Activated T-helper 1 cell treated with anti-CD3 and anti-CD28 coated beads, Interleukin-12 subunit alpha, Interleukin-12 subunit beta, Interleukin-2, Interleukin-4 antibody, amounts not matched to agents 30 ng/mL and 10 ng/mL and 1 ng/mL, durations not matched to agents 14 hours and 24 hours and 36 hours (primary cell): ENCODE measurements at regions not wholly inside any gene's neighbourhood (a gene's known extent, or its start where the extent isn't known, plus 50 kb on each side); places are given as distances from the start of the nearest gene placed in this dataset.
"Not testable (repeated sequence)": the region's sequence is repeated elsewhere in the genome, so short reads cannot be mapped to it uniquely, and the experiment has no call there.

Source experiments
- DNase-seq: peaks from one replicate; pipeline ENCODE4 v3.0.0; 2021; ENCODE audit warnings: low spot score
- H3K27ac Mint-ChIP-seq: one replicate; pipeline ENCODE4 v1.8.0; 2021; ENCODE audit warnings: mild to moderate bottlenecking, mixed read lengths
- H3K27me3 Mint-ChIP-seq: one replicate; pipeline ENCODE4 v1.8.0; 2022; ENCODE audit warnings: mild to moderate bottlenecking, moderate library complexity, mixed read lengths; ENCODE audit not compliant: insufficient read depth
- H3K36me3 Mint-ChIP-seq: one replicate; pipeline ENCODE4 v1.8.0; 2021; ENCODE audit warnings: low read depth, mixed read lengths
- H3K4me1 Mint-ChIP-seq: one replicate; pipeline ENCODE4 v1.8.0; 2021; ENCODE audit warnings: low read depth, mixed read lengths
- H3K4me3 Mint-ChIP-seq: one replicate; pipeline ENCODE4 v1.8.0; 2021; ENCODE audit warnings: mild to moderate bottlenecking, moderate library complexity, mixed read lengths
- H3K9me3 Mint-ChIP-seq: one replicate; pipeline ENCODE4 v1.8.0; 2021; ENCODE audit warnings: mixed read lengths
- intact Hi-C: fragments of 100-400 bp; cut with micrococcal nuclease; formaldehyde crosslinking; loops from one replicate; pipeline ENCODE4 v1.15.1; 2024

DNA sequence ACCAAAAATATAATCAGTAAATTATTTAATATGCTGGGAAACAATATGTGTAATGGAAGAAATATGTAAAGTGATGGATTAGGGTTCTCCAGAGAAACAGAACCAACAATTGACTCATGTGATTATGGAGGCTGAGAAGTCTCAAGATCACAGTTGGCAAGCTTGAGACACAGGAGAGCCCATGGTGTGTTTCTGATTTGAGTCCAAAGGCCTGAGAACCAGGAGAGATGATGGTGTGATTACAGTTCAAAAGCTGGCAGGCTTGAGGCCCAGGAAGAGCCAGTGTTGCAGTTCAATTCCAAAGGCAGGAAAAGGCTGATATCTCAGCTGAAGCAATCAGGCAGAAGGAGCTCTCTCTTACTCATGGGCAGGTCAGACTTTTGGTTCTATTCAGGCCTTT, 138.8 kb upstream of the NBPF11 start:
- intact Hi-C loops: no loop called here
- no peaks in the 10 kb centered on the region for H3K9me3 Mint-ChIP-seq

GRCh38 chr1:148289647-148290046, 137.6 kb upstream of the NBPF11 start:
- DNase-seq: no peak
- Mint-ChIP-seq H3K4me3 (no peak overlapping the region), H3K27me3 (peaks cover 15% of the 10 kb centered on the region), H3K4me1 (peaks cover 4% of the 10 kb centered on the region), H3K36me3 (no peaks in the 10 kb centered on the region), H3K27ac (no peak overlapping the region), H3K9me3 (no peaks in the 10 kb centered on the region)
- intact Hi-C loops: no loop called here

More for the DNA sequence above, 138.8 kb upstream of the NBPF11 start:
- Mint-ChIP-seq H3K27me3 (peaks cover 15% of the 10 kb centered on the region), H3K4me3 (no peak overlapping the region), H3K36me3 (no peaks in the 10 kb centered on the region), H3K4me1 (peaks cover 4% of the 10 kb centered on the region), H3K27ac (no peak overlapping the region)
- DNase-seq: no peak

DNA sequence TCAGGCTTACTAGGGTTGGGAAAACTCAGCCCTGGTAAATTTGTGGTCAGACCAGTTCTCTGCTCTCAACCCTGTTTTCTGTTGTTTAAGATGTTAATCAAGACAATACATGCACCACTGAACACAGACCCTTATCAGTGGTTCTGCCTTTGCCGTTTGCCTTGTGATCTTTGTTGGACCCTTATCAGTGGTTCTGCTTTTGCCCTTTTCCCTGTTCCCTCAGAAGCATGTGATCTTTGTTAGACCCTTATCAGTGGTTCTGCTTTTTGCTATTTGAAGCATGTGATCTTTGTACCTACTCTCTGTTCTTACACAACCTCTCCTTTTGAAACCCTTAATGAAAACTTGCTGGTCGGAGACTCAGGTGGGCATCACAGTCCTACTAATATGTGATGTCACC, 133.9 kb upstream of the NBPF11 start:
- H3K36me3 Mint-ChIP-seq, H3K27ac Mint-ChIP-seq, H3K4me3 Mint-ChIP-seq, intact Hi-C loops, H3K4me1 Mint-ChIP-seq, H3K9me3 Mint-ChIP-seq, DNase-seq: not testable (repeated sequence)
- H3K27me3 Mint-ChIP-seq: peaks cover 15% of the 10 kb centered on the region

DNA sequence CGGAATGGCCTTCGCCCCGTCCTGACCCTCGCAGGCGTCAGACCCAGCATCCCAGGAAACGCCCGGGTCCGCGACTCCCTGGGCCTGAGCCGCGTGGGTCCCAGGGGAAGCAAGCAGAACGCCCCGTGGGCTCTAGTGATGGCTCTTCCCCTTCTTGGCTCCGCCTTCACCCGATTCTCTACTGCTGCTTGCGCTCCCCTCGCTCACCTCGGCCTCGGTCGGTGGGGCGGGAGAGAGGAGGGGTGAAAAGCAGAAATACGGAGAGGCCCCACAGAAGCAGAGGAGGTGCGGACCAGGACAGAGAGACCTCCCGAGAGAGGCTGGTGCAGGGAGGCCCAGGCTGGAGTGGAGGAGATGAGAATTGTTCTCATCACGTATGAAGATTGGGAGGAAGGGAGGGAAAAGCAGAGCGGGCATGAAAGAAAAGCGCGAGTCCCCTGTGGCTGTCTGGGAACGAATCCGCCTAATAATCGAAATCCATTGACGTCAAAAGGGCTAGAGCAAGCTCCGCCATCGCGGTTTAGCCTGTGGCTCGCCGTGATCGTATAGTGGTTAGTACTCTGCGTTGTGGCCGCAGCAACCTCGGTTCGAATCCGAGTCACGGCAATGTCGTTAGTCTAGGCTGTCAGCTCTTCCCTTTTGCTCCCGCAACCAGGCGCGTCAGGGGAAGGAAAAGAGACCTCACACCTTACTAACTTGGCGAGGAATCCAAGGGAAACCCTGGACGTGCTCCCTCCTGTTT, 128.9 kb upstream of the NBPF11 start:
- DNase-seq, H3K9me3 Mint-ChIP-seq, H3K36me3 Mint-ChIP-seq: not testable (repeated sequence)
- H3K27ac Mint-ChIP-seq: peak overlapping the region; percentile 87
- peak overlapping the region; percentile 85 for H3K4me3 Mint-ChIP-seq
- peaks cover 18% of the 10 kb centered on the region for H3K27me3 Mint-ChIP-seq
- intact Hi-C loops: loop anchor here (2.0 kb wide), 1 partner anchor 54 kb away; no protein-coding TSS in a partner anchor
- peaks cover 19% of the 10 kb centered on the region for H3K4me1 Mint-ChIP-seq

DNA sequence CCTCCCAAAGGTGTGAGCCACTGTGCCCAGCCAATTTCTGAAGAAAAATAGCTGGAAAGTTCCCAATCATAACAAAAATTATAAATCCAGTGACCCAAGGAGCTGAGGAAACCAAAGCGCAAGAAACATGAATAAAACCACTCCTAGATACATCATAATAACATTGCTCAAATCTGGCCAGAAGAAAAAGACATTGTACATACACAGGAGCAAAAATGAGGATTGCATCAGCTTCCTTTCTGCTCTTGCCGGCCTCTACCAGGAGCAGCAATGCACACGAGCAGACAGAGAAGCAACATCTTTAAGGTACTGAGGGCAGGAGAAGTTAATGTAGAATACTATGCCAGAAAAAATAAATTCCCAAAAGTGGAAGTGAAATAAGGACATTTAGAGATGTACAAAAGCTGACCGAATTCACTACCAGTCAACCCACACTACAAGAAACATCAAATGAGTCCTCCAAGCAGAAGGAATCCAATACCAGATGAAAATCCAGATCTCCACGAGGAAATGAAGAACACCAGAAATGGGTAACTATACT, 127.0 kb upstream of the NBPF11 start:
- H3K9me3 Mint-ChIP-seq, intact Hi-C loops, H3K27ac Mint-ChIP-seq, DNase-seq, H3K36me3 Mint-ChIP-seq: not testable (repeated sequence)
- Mint-ChIP-seq H3K27me3 (peaks cover 23% of the 10 kb centered on the region), H3K4me3 (peak overlapping the region; percentile 85), H3K4me1 (peaks cover 19% of the 10 kb centered on the region)

DNA sequence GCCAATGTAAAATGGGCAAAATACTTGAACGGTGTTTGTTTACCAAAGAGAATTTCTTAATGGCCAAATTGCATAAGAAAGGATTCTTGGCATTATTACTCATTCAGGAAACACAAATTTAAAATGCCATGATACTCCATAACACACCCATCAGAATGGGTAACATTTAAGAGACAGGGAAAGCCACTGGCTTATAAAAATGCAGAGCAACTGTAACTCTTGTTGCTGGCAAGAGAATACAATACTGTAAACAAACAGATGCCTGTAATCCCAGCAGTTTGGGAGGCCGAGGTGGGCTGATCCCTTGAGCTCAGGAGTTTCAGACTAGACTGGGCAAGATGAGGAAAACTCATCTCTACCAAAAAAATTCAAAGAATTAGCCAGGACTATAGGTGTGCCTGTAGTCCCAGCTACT, 125.8 kb upstream of the NBPF11 start:
- not testable (repeated sequence) for H3K27ac Mint-ChIP-seq

DNA sequence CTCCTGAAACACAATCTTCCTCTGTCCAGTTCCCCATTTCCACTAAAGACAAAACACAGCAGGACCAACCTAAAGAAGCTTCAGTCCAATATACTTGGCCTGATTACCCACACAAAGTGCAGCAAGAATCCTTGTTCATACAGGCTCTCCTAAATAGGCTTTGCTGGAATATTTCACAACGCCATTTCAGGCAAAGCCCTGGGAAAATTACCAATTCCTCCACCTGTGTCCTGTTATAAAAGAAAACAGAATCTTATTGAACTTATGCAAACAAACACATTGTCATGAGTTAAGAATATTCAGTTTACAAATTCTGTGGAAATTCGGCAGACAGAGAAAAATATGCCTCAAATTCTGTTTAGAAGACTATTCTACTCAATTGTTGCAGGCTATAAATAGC, 115.0 kb upstream of the NBPF11 start:
- peaks cover 20% of the 10 kb centered on the region for H3K27me3 Mint-ChIP-seq
- H3K4me1 Mint-ChIP-seq: peaks cover 22% of the 10 kb centered on the region
- H3K4me3 Mint-ChIP-seq, H3K9me3 Mint-ChIP-seq, intact Hi-C loops, H3K36me3 Mint-ChIP-seq, H3K27ac Mint-ChIP-seq, DNase-seq: not testable (repeated sequence)

More for the DNA sequence above, 125.8 kb upstream of the NBPF11 start:
- not testable (repeated sequence) for H3K36me3 Mint-ChIP-seq, H3K9me3 Mint-ChIP-seq, DNase-seq, H3K4me3 Mint-ChIP-seq
- H3K27me3 Mint-ChIP-seq: peaks cover 29% of the 10 kb centered on the region
- peaks cover 19% of the 10 kb centered on the region for H3K4me1 Mint-ChIP-seq
- intact Hi-C loops: loop anchor here (2.0 kb wide), 1 partner anchor 15 kb away; no protein-coding TSS in a partner anchor

- intact Hi-C loops: no loop called here
- Mint-ChIP-seq H3K4me3 (peak overlapping the region; percentile 91), H3K27ac (no peak overlapping the region), H3K9me3 (no peaks in the 10 kb centered on the region), H3K36me3 (no peaks in the 10 kb centered on the region), H3K27me3 (peaks cover 25% of the 10 kb centered on the region), H3K4me1 (peaks cover 22% of the 10 kb centered on the region)
- no peak for DNase-seq
Observed at GRCh38 chr1:148264374-148265276, 112.5 kb upstream of the NBPF11 start.

- H3K9me3 Mint-ChIP-seq: no peaks in the 10 kb centered on the region
- intact Hi-C loops: loop anchor here (1.0 to 2.0 kb wide), 3 partner anchors 13 to 1180 kb away; no protein-coding TSS in a partner anchor
- no peaks in the 10 kb centered on the region for H3K36me3 Mint-ChIP-seq
- no peak for DNase-seq
- peak overlapping the region; percentile 91 for H3K4me3 Mint-ChIP-seq
- peak overlapping the region; percentile 90 for H3K27ac Mint-ChIP-seq
- peaks cover 22% of the 10 kb centered on the region for H3K4me1 Mint-ChIP-seq
- peaks cover 23% of the 10 kb centered on the region for H3K27me3 Mint-ChIP-seq
Observed at GRCh38 chr1:148263906-148264255, 111.8 kb upstream of the NBPF11 start.

GRCh38 chr1:148263128-148263905, 111.2 kb upstream of the NBPF11 start:
- no peaks in the 10 kb centered on the region for H3K9me3 Mint-ChIP-seq
- peak overlapping the region; percentile 90 for H3K27ac Mint-ChIP-seq
- peaks cover 25% of the 10 kb centered on the region for H3K27me3 Mint-ChIP-seq
- peaks cover 22% of the 10 kb centered on the region for H3K4me1 Mint-ChIP-seq
- intact Hi-C loops: loop anchor here (1.0 to 2.0 kb wide), 3 partner anchors 13 to 1179 kb away; no protein-coding TSS in a partner anchor
- H3K4me3 Mint-ChIP-seq: peak overlapping the region; percentile 91
- peak; percentile 45 for DNase-seq
- no peaks in the 10 kb centered on the region for H3K36me3 Mint-ChIP-seq

DNA sequence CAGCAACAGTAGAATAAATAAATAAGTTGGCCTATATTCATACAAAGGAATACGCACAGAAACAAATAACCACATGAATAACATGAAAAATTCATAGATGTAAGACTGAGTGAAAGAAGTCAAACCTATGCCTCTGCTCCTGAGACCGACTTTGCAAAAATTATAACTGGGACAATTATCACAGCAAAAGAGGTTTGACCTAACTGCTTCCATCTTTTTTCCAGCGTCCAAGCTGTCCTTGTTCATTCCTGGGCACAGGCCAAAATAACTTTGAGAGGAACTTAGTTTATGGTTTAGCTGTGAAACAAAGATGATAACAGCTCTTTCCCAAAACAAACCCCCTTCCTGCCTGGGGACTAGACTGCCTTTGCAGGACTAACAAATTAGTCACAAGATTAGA, 109.6 kb upstream of the NBPF11 start:
- not testable (repeated sequence) for H3K4me3 Mint-ChIP-seq, H3K27ac Mint-ChIP-seq, H3K9me3 Mint-ChIP-seq, DNase-seq, H3K36me3 Mint-ChIP-seq
- intact Hi-C loops: loop anchor here (2.0 kb wide), 2 partner anchors 15 to 73 kb away; no protein-coding TSS in a partner anchor
- H3K4me1 Mint-ChIP-seq: peaks cover 22% of the 10 kb centered on the region
- H3K27me3 Mint-ChIP-seq: peaks cover 21% of the 10 kb centered on the region

GRCh38 chr1:148257886-148258285, 105.8 kb upstream of the NBPF11 start:
- H3K36me3 Mint-ChIP-seq, H3K4me3 Mint-ChIP-seq, H3K9me3 Mint-ChIP-seq, H3K4me1 Mint-ChIP-seq, H3K27ac Mint-ChIP-seq, DNase-seq, intact Hi-C loops: not testable (repeated sequence)
- peaks cover 24% of the 10 kb centered on the region for H3K27me3 Mint-ChIP-seq
